HepG2 (cell line): ENCODE measurements at regions not wholly inside any gene's neighbourhood (a gene's known extent, or its start where the extent isn't known, plus 50 kb on each side); places are given as distances from the start of the nearest gene placed in this dataset.

Experiments used
- ATAC-seq: fragments of 200-7000 bp; cut with Tn5 transposase; 3 replicates; pipeline ENCODE4 v1.9.1; 2020; ENCODE audit warnings: mild to moderate bottlenecking, moderate library complexity
- BruUV-seq: library from RNA; stranded (reverse); fragments of 400-500 nt; replicated peaks from 2 replicates; lab custom pipeline; 2021; lab: Mats Ljungman, UMichigan
- CTCF ChIA-PET: fragments of 300-600 bp; formaldehyde crosslinking; extraction: SDS; loops from one replicate; lab custom pipeline; 2021; ENCODE audit warnings: low total read pairs, inconsistent platforms, low intra/inter-chr PET ratio; lab: Yijun Ruan, JAX
- POLR2A ChIA-PET: fragments of 350-600 bp; sonication (Branson Sonifier 250); formaldehyde crosslinking; loops from one replicate; lab custom pipeline; 2020; ENCODE audit warnings: antibody characterized with exemption, inconsistent platforms; lab: Yijun Ruan, JAX
- DNase-seq: peaks from one replicate; pipeline ENCODE4 v3.0.0-alpha.2; 2015; ENCODE audit warnings: low spot score
- FAIRE-seq: peaks from 3 replicates; lab custom pipeline; 2011; peaks lifted over from hg19 to GRCh38; lab: Jason Lieb, UNC
- H2AFZ ChIP-seq: one replicate; pipeline ENCODE4 v1.6.1; 2011; ENCODE audit warnings: low read length, inconsistent platforms
- H3K27ac ChIP-seq: fragments of 300-600 bp; 3 replicates; pipeline ENCODE4 v1.8.0; 2011; ENCODE audit warnings: mixed run types, mild to moderate bottlenecking, mixed read lengths, low read length, inconsistent platforms; ENCODE audit not compliant: insufficient read depth; ENCODE audit errors: extremely low read length
- H3K27me3 ChIP-seq, 2 experiments: fragments of 200-600 bp in 1 of 2; 2 replicates in 1 of 2; 3 replicates in 1 of 2; pipeline versions ENCODE4 v1.6.0 to v1.8.0; 2011; ENCODE audit warnings: low read length in 2 of 2, mild to moderate bottlenecking in 2 of 2, moderate library complexity in 2 of 2, inconsistent platforms in 1 of 2; ENCODE audit not compliant: insufficient read depth in 2 of 2, control insufficient read depth in 1 of 2
- H3K36me3 ChIP-seq, 2 experiments: fragments of 200-600 bp in 1 of 2; replicated peaks in 1 of 2; 2 replicates in 1 of 2; 3 replicates in 1 of 2; pipeline versions ENCODE4 v1.5.1 to v1.8.0; 2011; ENCODE audit warnings: low read length in 2 of 2, inconsistent platforms in 1 of 2; ENCODE audit not compliant: insufficient read depth in 2 of 2, control insufficient read depth in 1 of 2
- H3K4me1 ChIP-seq: 2 replicates; pipeline ENCODE4 v1.5.1; 2012; ENCODE audit warnings: low read length, inconsistent platforms; ENCODE audit not compliant: insufficient read depth
- H3K4me2 ChIP-seq: 2 replicates; pipeline ENCODE4 v1.6.0; 2011; ENCODE audit warnings: low read depth, low read length, inconsistent platforms
- H3K4me3 ChIP-seq, 3 experiments: fragments of 200-600 bp in 1 of 3; sonication (generic), shearing (Covaris generic) in 1 of 3; replicated peaks in 1 of 3; 2 replicates each; pipeline ENCODE4 v1.5.1; 2011 to 2016; ENCODE audit warnings: low read length in 3 of 3, inconsistent platforms in 2 of 3, low read depth in 2 of 3, mild to moderate bottlenecking in 2 of 3, control low read depth in 1 of 3, mixed read lengths in 1 of 3; ENCODE audit not compliant: insufficient read depth in 1 of 3
- H3K79me2 ChIP-seq: one replicate; pipeline ENCODE4 v1.6.1; 2011; ENCODE audit warnings: low read length, inconsistent platforms; ENCODE audit not compliant: insufficient read depth
- H3K9ac ChIP-seq: 2 replicates; pipeline ENCODE4 v1.6.0; 2011; ENCODE audit warnings: mild to moderate bottlenecking, low read depth, low read length, inconsistent platforms; ENCODE audit not compliant: insufficient read depth
- H3K9me3 ChIP-seq: 2 replicates; pipeline ENCODE4 v1.5.1; 2012; ENCODE audit warnings: mild to moderate bottlenecking, low read length
- H4K20me1 ChIP-seq: 2 replicates; pipeline ENCODE4 v1.6.0; 2011; ENCODE audit warnings: inconsistent platforms, mild to moderate bottlenecking, low read length, moderate library complexity; ENCODE audit not compliant: insufficient read depth
- FOXP1 ChIP-seq, 2 experiments: fragments of 450-650 bp in 1 of 2; IDR thresholded peaks; 2 replicates each; pipeline ENCODE4 v1.6.1; 2017 to 2018; ENCODE audit warnings: antibody characterized with exemption in 1 of 2
- HOXA7 ChIP-seq: sonication (generic); formaldehyde crosslinking; IDR thresholded peaks from 2 replicates; pipeline ENCODE4 v1.8.1; 2022; ENCODE audit warnings: mild to moderate bottlenecking, missing genetic modification reagents, moderate library complexity
- ISL2 ChIP-seq: sonication (generic); formaldehyde crosslinking; IDR thresholded peaks from 2 replicates; pipeline ENCODE4 v1.5.0; 2020; ENCODE audit warnings: missing genetic modification reagents
- SMAD9 ChIP-seq: sonication (generic); formaldehyde crosslinking; IDR thresholded peaks from 2 replicates; pipeline ENCODE4 v1.5.1; 2020; ENCODE audit warnings: mild to moderate bottlenecking, missing genetic modification reagents
- SRY ChIP-seq: sonication (generic); formaldehyde crosslinking; IDR thresholded peaks from 2 replicates; pipeline ENCODE4 v1.8.0; 2022; ENCODE audit warnings: mild to moderate bottlenecking, missing genetic modification reagents
- ZNF432 ChIP-seq: sonication (generic); formaldehyde crosslinking; IDR thresholded peaks from 2 replicates; pipeline ENCODE4 v1.5.0; 2020; ENCODE audit warnings: missing genetic modification reagents, mild to moderate bottlenecking, borderline replicate concordance
- ZNF614 ChIP-seq: IDR thresholded peaks from 2 replicates; pipeline ENCODE4 v1.6.1; 2018; ENCODE audit warnings: missing biosample characterization, missing genetic modification reagents, inconsistent platforms, borderline replicate concordance
- ZNF687 ChIP-seq: sonication (generic); formaldehyde crosslinking; IDR thresholded peaks from 2 replicates; pipeline ENCODE4 v1.5.1; 2020; ENCODE audit warnings: mild to moderate bottlenecking, missing genetic modification reagents, moderate library complexity
- WGBS: methylation state at CpG from one replicate; pipeline ENCODE4 v1.1.6; 2017; ENCODE audit warnings: low lambda C conversion rate; 5-methylcytosine and 5-hydroxymethylcytosine counted together
- in situ Hi-C: cut with HindIII; loops from 2 replicates; pipeline ENCODE4 v1.10.0; 2017; ENCODE audit warnings: low pct_unique_long_range_greater_than_20kb; ENCODE audit not compliant: extremely low pct_ligation_motif_present
- intact Hi-C: fragments of 100-400 bp; cut with micrococcal nuclease; formaldehyde crosslinking; loops from one replicate; pipeline ENCODE4 v1.10.0; 2022; ENCODE audit not compliant: unreplicated experiment
- TF ChIP-seq, protein P1 (sequence below), 2 experiments: sonication (generic) in 1 of 2; formaldehyde crosslinking in 1 of 2; IDR thresholded peaks; 2 replicates each; pipeline versions ENCODE4 v1.5.1 to v1.6.1; 2011 to 2020; ENCODE audit warnings: borderline replicate concordance in 1 of 2, low read depth in 1 of 2, low read length in 1 of 2, mild to moderate bottlenecking in 1 of 2, missing genetic modification reagents in 1 of 2, moderate library complexity in 1 of 2

DNA sequence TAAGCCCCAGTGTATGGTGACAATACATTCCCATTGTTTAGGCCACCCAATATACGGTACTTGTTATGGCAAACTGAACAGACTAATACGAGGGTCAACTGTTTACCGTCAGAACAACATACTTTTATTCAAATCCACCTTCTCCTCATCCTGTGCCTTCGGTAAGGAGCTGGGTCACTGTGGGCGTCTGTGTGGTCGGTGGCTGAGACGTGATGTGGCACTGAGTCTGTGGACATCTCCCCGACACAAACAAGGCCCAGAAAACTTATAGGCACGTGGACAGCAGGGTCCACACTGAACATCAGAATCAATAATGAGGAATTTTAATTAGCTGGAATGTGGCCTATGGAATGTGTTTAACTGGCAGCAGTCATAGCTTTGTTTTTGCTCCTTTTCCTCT is 154.3 kb upstream of the IRX2 start (continued):
- TF ChIP-seq ZNF687 (CRISPR knock-in tag) (no peak), ZNF432 (no peak)

DNA sequence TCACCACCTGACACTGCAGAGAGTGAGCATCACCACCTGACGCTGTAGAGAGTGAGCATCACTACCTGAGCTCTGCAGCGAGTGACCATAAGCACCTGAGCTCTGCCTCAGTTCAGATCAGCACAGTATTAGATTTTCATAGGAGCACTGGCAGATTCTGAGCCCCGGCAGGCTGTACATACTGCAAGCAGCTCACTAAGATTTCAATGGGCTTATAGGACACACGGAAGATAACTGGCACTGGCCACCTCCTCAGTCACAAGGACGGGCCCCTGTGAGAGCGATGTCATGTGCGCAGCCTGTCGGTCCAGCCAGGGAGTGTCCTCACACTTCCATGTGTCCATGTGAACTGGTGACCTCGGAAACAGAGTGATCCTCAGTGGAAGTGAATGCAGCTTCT is 153.5 kb upstream of the IRX2 start:
- FAIRE-seq, result no peak
- no peak overlapping the region for H2AFZ ChIP-seq
- H3K9me3 ChIP-seq, result no peaks in the 10 kb centered on the region
- H3K9ac ChIP-seq, result no peak overlapping the region
- no peaks in the 10 kb centered on the region for H3K4me1 ChIP-seq
- H4K20me1 ChIP-seq, result no peaks in the 10 kb centered on the region
- no peak for DNase-seq
- 7% methylated on average over 3 of the region's 9 CpGs for WGBS
- no peaks in the 10 kb centered on the region for H3K79me2 ChIP-seq
- BruUV-seq, result no TSS peak
- ChIA-PET POLR2A (no interaction called here), CTCF (no interaction called here)
- no peak for ATAC-seq
- intact Hi-C loops, result no loop called here
- H3K36me3 ChIP-seq, result no peaks in the 10 kb centered on the region
- in situ Hi-C loops, result no loop called here
- no peak overlapping the region for H3K27ac ChIP-seq
- no peaks in the 10 kb centered on the region for H3K27me3 ChIP-seq
- TF ChIP-seq, protein P1, sequence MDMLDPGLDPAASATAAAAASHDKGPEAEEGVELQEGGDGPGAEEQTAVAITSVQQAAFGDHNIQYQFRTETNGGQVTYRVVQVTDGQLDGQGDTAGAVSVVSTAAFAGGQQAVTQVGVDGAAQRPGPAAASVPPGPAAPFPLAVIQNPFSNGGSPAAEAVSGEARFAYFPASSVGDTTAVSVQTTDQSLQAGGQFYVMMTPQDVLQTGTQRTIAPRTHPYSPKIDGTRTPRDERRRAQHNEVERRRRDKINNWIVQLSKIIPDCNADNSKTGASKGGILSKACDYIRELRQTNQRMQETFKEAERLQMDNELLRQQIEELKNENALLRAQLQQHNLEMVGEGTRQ (IDR thresholded peaks at IDR 0.05; ENCODE audit: low read depth, low read length), result no peak
- TF ChIP-seq, protein P1 (CRISPR knock-in tag; IDR thresholded peaks at IDR 0.05; ENCODE audit: borderline replicate concordance), result no peak
- TF ChIP-seq ZNF614 (CRISPR knock-in tag), result no peak
- TF ChIP-seq FOXP1 (IDR thresholded peaks at IDR 0.05), result no peak
- no peak for TF ChIP-seq FOXP1 (CRISPR knock-in tag; IDR thresholded peaks at IDR 0.05)
- TF ChIP-seq ISL2 (CRISPR knock-in tag), result no peak
- TF ChIP-seq HOXA7 (CRISPR knock-in tag), result no peak
- TF ChIP-seq SMAD9 (CRISPR knock-in tag), result no peak
- TF ChIP-seq SRY, result no peak
- H3K4me2 ChIP-seq, result no peak overlapping the region
- H3K4me3 ChIP-seq, result no peak overlapping the region
